ENCODE measurements at regions not wholly inside any gene's neighbourhood (a gene's known extent, or its start where the extent isn't known, plus 50 kb on each side); places are given as distances from the start of the nearest gene placed in this dataset.

DNA sequence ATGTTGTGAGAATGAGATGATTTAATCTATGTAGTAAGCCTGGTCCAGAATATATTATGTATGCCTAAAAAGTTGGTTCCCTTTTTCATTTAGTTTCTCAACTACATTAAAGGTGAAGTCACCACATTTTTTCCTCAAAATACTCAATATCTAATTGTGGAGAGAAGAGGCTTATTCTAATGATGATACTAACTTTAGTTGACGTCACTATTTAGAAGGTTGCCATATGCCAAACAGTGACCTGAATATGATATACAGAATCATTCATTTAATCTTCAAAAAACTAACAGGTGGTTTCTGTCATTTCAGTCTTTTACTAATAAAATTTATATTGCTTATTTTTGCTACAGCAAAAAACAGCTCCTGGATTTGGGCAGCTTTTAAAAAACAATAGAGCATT is 480.7 kb upstream of the NWD2 start:
- ChIA-PET POLR2A (no interaction called here), CTCF (no interaction called here)
- Histone ChIP-seq H3K4me1 (no peaks in the 10 kb centered on the region), H3K27ac (no peak overlapping the region), H3K9me3 (no peaks in the 10 kb centered on the region), H3K4me3 (no peak overlapping the region), H3K4me2 (no peak overlapping the region)
- no peak for TF ChIP-seq HES2 (IDR thresholded peaks at IDR 0.05)
- TF ChIP-seq RNF2 (IDR thresholded peaks at IDR 0.05; ENCODE audit: borderline replicate concordance, low read depth) = no peak
- no peak for TF ChIP-seq CHD4 (IDR thresholded peaks at IDR 0.05; ENCODE audit: borderline replicate concordance)
- TF ChIP-seq, protein P1, sequence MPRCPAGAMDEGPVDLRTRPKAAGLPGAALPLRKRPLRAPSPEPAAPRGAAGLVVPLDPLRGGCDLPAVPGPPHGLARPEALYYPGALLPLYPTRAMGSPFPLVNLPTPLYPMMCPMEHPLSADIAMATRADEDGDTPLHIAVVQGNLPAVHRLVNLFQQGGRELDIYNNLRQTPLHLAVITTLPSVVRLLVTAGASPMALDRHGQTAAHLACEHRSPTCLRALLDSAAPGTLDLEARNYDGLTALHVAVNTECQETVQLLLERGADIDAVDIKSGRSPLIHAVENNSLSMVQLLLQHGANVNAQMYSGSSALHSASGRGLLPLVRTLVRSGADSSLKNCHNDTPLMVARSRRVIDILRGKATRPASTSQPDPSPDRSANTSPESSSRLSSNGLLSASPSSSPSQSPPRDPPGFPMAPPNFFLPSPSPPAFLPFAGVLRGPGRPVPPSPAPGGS (IDR thresholded peaks at IDR 0.05) = no peak
- TF ChIP-seq MAZ (IDR thresholded peaks at IDR 0.05; ENCODE audit: borderline replicate concordance, low read depth, low read length) = no peak
- no peak for TF ChIP-seq POLR2A (IDR thresholded peaks at IDR 0.05; ENCODE audit: low read length)
- TF ChIP-seq SREBF2 (IDR thresholded peaks at IDR 0.05) = no peak
- no peak for TF ChIP-seq EHF (CRISPR knock-in tag; IDR thresholded peaks at IDR 0.05)
- ATAC-seq = no peak
- no peak for FAIRE-seq
- 29% methylated on average over 1 of the region's 1 CpG for WGBS (ENCODE audit: missing lambda C conversion rate)
- DNase-seq (ENCODE audit: low read depth in 1 of 2, low spot score in 1 of 2) = no peak

DNA sequence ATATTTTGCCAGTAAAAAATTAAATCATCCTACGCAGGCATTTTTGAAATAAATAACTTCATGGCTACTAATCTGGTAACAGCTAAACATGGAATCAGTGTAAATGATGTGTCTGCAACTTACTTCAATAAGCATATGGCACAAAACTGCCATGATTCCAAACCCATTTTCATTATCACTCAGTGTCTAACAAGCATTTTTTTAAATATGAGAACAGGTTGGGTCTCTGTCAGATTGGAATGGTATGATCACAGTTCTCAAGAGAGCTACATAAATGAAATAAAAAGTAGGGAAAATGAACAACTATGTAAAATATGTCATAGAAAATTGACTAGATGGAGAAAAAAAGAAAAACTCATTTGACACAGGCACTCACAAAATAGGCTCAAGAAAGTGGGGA is 476.9 kb upstream of the NWD2 start:
- Histone ChIP-seq H3K4me2 (no peak overlapping the region), H3K9me3 (no peaks in the 10 kb centered on the region), H3K4me3 (no peak overlapping the region), H3K4me1 (no peaks in the 10 kb centered on the region), H3K27ac (no peak overlapping the region)
- ChIA-PET CTCF (no interaction called here), POLR2A (no interaction called here)
- DNase-seq (ENCODE audit: low read depth in 1 of 2, low spot score in 1 of 2) (no peak), ATAC-seq (no peak), FAIRE-seq (no peak)
- no peak for TF ChIP-seq KDM5A (IDR thresholded peaks at IDR 0.05)
- no peak for TF ChIP-seq RNF2 (IDR thresholded peaks at IDR 0.05; ENCODE audit: borderline replicate concordance, low read depth)
- no peak for TF ChIP-seq ESRRA (IDR thresholded peaks at IDR 0.05; ENCODE audit: borderline replicate concordance, low read length)
- no peak for TF ChIP-seq NPAS2 (CRISPR knock-in tag; IDR thresholded peaks at IDR 0.05; ENCODE audit: borderline replicate concordance)
- TF ChIP-seq MAFK (IDR thresholded peaks at IDR 0.05; ENCODE audit: partially characterized antibody) = no peak
- no peak for TF ChIP-seq SMC3 (IDR thresholded peaks at IDR 0.05)
- no peak for TF ChIP-seq ZFP36 (IDR thresholded peaks at IDR 0.05; ENCODE audit: borderline replicate concordance, partially characterized antibody)
- no peak for TF ChIP-seq ZNF302 (CRISPR knock-in tag; IDR thresholded peaks at IDR 0.05)
- TF ChIP-seq RARB (CRISPR knock-in tag; IDR thresholded peaks at IDR 0.05) = no peak
- TF ChIP-seq HMGXB4 (CRISPR knock-in tag; IDR thresholded peaks at IDR 0.05; ENCODE audit: borderline replicate concordance) = no peak
- no peak for TF ChIP-seq NFE2L2 (conservative IDR thresholded peaks at IDR 0.05; ENCODE audit: low read length)
- TF ChIP-seq FOSL2 (IDR thresholded peaks at IDR 0.05) = no peak
- no peak for TF ChIP-seq FOSL2 (CRISPR knock-in tag; IDR thresholded peaks at IDR 0.05)
- TF ChIP-seq, protein P2, sequence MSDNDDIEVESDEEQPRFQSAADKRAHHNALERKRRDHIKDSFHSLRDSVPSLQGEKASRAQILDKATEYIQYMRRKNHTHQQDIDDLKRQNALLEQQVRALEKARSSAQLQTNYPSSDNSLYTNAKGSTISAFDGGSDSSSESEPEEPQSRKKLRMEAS (IDR thresholded peaks at IDR 0.05) = no peak
- no peak for TF ChIP-seq CBX8 (IDR thresholded peaks at IDR 0.05)
- 57% methylated on average over 1 of the region's 1 CpG for WGBS (ENCODE audit: missing lambda C conversion rate)

DNA sequence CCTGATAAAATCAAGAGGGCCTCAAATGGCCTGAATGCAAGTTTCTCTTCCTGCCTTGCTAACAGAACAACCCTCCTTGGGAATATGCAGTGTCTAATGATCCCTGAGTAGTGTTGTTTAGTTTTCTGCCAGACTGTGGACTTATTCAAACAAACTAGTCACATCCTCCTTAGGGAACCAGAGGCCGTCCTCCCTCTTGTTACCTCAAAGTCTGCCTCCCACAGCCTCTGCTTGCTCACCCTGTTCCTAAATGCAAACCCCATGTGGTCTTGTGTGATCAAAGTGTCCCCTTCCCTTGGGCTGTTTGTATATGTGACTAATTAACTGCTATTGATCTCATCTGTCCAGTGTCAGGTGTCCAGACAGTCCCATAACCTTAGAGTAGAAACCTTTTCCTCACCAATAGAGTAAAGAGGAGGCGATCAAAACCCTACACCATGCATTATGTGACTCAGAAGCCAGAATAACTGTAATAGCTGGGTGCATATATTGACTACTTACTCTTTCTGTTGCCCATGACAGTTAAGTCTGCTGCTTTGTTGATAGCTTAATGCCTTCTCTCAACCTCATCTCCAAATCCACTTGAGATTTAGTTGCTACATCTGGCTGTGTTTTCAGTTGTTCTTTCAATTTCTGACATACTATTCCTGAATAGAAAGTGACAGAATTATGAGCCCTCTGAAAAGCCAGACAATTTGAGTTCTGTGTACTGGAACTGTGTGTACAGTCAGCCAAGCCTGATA is 473.0 kb upstream of the NWD2 start:
- FAIRE-seq (no peak), ATAC-seq (no peak), DNase-seq (ENCODE audit: low read depth in 1 of 2, low spot score in 1 of 2) (no peak)
- no peak for TF ChIP-seq ZFP36 (IDR thresholded peaks at IDR 0.05; ENCODE audit: borderline replicate concordance, partially characterized antibody)
- TF ChIP-seq ZSCAN20 (CRISPR knock-in tag; IDR thresholded peaks at IDR 0.05) = no peak
- TF ChIP-seq HMGXB4 (CRISPR knock-in tag; IDR thresholded peaks at IDR 0.05; ENCODE audit: borderline replicate concordance) = no peak
- TF ChIP-seq PHF8 (IDR thresholded peaks at IDR 0.05; ENCODE audit: borderline replicate concordance, low read depth) = no peak
- Histone ChIP-seq H3K4me1 (no peaks in the 10 kb centered on the region), H3K4me2 (no peak overlapping the region), H3K27ac (no peak overlapping the region), H3K9me3 (no peaks in the 10 kb centered on the region), H3K4me3 (no peak overlapping the region)
- ChIA-PET CTCF (no interaction called here), POLR2A (no interaction called here)
- WGBS (ENCODE audit: missing lambda C conversion rate) = 0% methylated on average over 2 of the region's 2 CpGs
